NCI-H2196 (cell line): ENCODE measurements at regions not wholly inside any gene's neighbourhood (a gene's known extent, or its start where the extent isn't known, plus 50 kb on each side); places are given as distances from the start of the nearest gene placed in this dataset.

Experiments
- DNase-seq: peaks from one replicate; lab custom pipeline; 2025; ENCODE audit not compliant: unreplicated experiment; lab: John Stamatoyannopoulos, UW

GRCh38 chr14:98446508-98446907 is 825.5 kb downstream of the BCL11B start:
- DNase-seq: no peak

- no peak for DNase-seq
Measured at GRCh38 chr14:98456231-98456630, 815.8 kb downstream of the BCL11B start.

- no peak for DNase-seq
Measured at GRCh38 chr14:98458702-98459101, 813.3 kb downstream of the BCL11B start.

GRCh38 chr14:98462908-98463307 is 809.1 kb downstream of the BCL11B start:
- DNase-seq: no peak

- no peak for DNase-seq
Measured at GRCh38 chr14:98466807-98467206, 805.2 kb downstream of the BCL11B start.

GRCh38 chr14:98470663-98471062 is 801.3 kb downstream of the BCL11B start:
- DNase-seq: no peak

- no peak for DNase-seq
Measured at GRCh38 chr14:98474900-98475299, 797.1 kb downstream of the BCL11B start.

GRCh38 chr14:98477935-98478334 is 794.1 kb downstream of the BCL11B start:
- DNase-seq: no peak

- DNase-seq: no peak
Measured at GRCh38 chr14:98489115-98489514, 782.9 kb downstream of the BCL11B start.

- DNase-seq: no peak
Measured at GRCh38 chr14:98494582-98494981, 777.4 kb downstream of the BCL11B start.

GRCh38 chr14:98498019-98498885 is 773.7 kb downstream of the BCL11B start:
- DNase-seq: no peak

GRCh38 chr14:98501335-98501734 is 770.7 kb downstream of the BCL11B start:
- DNase-seq: no peak

GRCh38 chr14:98501836-98502235 is 770.2 kb downstream of the BCL11B start:
- DNase-seq: no peak

GRCh38 chr14:98503086-98503815 is 768.7 kb downstream of the BCL11B start:
- no peak for DNase-seq

GRCh38 chr14:98507264-98507663 is 764.7 kb downstream of the BCL11B start:
- DNase-seq: no peak

GRCh38 chr14:98510392-98510791 is 761.6 kb downstream of the BCL11B start:
- no peak for DNase-seq

GRCh38 chr14:98512501-98513251 is 759.3 kb downstream of the BCL11B start:
- DNase-seq: no peak

GRCh38 chr14:98513558-98513957 is 758.4 kb downstream of the BCL11B start:
- no peak for DNase-seq

- no peak for DNase-seq
Measured at GRCh38 chr14:98514016-98514415, 758.0 kb downstream of the BCL11B start.

- DNase-seq: no peak
Measured at GRCh38 chr14:98536256-98536655, 735.7 kb downstream of the BCL11B start.

- DNase-seq: no peak
Measured at GRCh38 chr14:98542316-98542715, 729.7 kb downstream of the BCL11B start.

- DNase-seq: no peak
Measured at GRCh38 chr14:98543074-98543473, 728.9 kb downstream of the BCL11B start.
